Left renal pelvis (tissue), 4 donors: ENCODE measurements at regions not wholly inside any gene's neighbourhood (a gene's known extent, or its start where the extent isn't known, plus 50 kb on each side); places are given as distances from the start of the nearest gene placed in this dataset.
"Not testable (repeated sequence)": the region's sequence is repeated elsewhere in the genome, so short reads cannot be mapped to it uniquely, and the experiment has no call there.

Experiments used
- DNase-seq, 4 donors: peaks; one replicate each; pipeline ENCODE4 v3.0.0-alpha.2; 2013; ENCODE audit warnings: low read depth in 4 of 4, low spot score in 3 of 4

DNA sequence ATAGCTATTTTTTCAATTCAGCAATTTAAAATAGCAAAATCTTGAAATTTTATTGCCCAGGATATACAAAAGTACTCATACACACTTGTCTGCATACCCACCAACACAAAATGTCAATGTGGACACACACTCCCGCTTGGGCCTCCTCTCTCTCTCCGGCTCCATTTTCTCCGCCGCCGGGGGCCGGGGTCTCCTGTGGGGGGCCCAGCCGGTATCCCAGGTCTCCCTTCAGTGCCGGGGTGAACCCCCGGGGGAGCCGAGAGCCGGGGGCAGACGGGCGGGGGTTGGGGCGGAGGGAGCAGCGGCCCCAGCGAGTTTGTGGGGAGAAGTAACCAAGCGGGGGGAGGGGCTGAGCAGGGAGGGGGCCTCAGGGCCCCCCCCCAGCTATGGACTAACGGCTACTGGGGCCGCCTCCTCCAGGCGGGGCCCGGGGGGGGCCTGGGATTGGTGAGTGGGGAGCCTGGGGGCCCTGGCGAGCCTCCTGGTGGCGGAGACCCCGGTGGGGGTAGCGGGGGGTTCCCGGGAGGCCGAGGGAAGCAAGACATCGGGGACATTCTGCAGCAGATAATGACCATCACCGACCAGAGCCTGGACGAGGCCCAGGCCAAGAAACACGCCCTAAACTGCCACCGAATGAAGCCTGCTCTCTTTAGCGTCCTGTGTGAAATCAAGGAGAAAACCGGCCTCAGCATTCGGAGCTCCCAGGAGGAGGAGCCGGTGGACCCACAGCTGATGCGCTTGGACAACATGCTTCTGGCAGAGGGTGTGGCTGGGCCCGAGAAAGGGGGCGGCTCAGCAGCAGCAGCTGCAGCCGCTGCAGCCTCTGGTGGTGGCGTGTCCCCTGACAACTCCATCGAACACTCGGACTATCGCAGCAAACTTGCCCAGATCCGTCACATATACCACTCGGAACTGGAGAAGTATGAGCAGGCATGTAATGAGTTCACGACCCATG is 56.6 kb downstream of the CHST2 start:
- DNase-seq, result not testable (repeated sequence)

- not testable (repeated sequence) for DNase-seq
Observed at GRCh38 chr3:143177965-143178364, 58.4 kb downstream of the CHST2 start.

DNA sequence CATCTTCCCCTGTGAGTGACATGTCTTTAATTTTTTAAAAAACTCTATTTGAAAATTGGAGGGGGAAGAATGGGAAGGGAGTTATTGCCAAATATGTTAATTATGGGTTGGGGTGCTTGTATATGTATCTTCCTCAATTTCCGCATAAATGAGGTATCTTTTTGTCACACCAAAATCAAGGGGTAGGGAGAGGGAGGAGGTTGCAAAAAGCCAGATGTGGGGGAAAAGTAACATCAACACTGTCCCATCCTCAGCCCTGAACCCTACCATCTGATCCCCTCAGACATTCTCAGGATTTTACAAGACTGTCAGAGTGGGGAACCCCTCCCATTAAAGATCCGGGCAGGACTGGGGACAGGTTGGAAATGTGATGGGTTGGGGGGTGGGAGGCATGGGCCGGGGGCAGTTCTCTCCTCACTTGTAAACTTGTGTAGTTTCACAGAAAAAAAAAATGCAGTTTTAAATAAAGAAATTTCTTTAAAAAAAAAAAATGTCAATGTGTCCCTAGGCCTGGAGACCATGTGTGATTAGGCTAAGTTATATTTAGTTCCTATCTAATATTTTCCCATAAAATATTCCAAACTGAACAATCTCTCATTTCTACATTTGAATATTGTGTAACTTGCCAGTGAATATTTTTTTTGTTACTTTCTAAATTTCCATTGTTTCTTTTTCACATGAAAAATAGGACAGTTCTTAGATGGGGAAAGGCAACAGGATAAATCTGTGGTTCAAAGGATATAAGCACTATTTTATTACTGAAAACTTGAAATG is 59.4 kb downstream of the CHST2 start:
- not testable (repeated sequence) for DNase-seq

GRCh38 chr3:143179603-143180002 is 60.0 kb downstream of the CHST2 start:
- no peak for DNase-seq

GRCh38 chr3:143180860-143181259 is 61.3 kb downstream of the CHST2 start:
- not testable (repeated sequence) for DNase-seq

GRCh38 chr3:143181977-143182376 is 62.4 kb downstream of the CHST2 start:
- not testable (repeated sequence) for DNase-seq

DNA sequence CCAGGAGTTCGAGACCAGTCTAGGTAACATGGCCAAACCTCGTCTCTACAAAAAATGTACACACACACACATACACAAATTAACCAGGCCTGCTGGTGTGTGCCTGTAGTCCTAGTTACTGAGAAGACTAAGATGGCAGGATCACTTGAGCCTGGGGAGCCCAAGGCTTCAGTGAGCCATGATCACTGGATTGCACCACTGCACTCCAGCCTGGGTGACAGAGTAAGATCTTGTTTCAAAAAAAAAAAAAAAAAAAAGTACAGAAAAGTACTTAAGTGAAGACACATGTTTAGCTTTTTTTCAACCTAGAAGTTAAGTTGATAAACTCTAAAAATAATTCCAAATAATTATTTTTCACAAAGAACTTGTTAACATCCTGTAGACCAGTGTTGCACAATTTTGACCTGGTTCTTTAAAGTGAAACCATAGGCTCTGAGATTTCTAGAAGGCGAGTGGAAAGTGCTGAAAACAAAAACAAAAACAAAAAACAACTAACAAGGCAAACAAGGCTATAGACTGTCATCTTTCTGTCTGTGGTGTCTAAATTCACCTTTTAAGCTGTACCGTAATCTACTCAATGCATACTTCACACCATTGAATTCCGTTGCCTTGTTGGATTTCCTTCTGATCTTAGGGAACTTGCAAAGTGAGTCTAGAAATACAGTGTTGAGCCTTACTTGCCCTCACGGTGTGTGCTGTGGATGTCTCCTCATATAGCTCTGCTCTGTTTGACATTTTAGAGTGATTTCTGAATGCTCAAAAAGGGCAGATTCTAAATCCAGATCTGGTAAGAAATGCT is 63.5 kb downstream of the CHST2 start:
- DNase-seq, result no peak

DNA sequence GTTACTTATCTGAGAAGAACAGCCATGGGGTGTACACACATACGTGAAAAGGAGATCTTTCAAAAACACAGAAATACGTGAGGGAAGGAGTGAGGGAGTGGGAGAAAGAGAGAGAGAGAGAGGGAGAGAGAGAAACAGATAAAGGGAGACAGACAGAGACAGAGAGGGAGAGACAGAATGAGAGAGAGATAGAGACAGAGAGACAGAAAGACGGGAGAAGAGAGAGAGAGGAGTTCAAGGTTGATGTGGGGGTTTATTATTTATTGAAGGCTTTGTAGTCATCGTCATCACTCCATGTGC is 64.0 kb downstream of the CHST2 start:
- no peak for DNase-seq

DNA sequence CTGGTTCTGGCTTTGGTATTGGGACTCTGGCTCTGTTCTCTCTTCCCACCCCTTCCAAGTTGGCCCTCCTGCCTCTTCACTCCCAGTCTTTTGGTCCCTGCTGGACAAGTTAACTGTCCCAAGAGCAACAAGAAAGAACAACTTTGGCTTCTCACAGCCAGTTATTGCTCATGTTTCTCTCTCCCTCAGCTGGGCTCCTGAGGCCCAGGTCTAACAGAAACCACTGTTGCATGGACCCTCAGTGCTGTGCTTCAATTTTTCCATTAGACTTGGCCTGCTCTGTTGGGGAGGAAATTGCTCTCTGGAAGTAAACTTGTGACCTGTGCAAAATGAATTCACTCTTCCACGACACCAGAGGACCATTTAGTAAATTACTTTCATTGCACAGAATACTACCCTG is 64.5 kb downstream of the CHST2 start:
- no peak for DNase-seq

DNA sequence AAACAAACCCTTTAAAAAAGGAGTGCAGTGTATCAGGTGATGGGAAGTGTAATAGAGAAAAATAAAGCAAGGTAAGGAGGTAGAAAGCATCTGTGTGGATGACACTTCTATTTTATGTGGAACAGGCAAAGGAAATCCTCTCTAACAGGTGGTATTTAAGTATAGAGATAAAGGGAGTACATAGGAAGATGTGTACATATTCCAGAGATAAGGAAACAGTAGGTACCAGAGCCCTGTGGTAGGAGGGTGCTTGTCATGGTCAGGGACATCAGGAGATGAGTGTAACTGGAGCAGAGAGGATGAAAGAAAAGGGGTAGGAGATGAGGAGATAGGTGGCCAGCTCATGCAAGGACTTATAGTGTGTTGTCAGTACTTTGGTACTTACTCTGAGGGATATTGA is 65.8 kb downstream of the CHST2 start:
- no peak for DNase-seq

DNA sequence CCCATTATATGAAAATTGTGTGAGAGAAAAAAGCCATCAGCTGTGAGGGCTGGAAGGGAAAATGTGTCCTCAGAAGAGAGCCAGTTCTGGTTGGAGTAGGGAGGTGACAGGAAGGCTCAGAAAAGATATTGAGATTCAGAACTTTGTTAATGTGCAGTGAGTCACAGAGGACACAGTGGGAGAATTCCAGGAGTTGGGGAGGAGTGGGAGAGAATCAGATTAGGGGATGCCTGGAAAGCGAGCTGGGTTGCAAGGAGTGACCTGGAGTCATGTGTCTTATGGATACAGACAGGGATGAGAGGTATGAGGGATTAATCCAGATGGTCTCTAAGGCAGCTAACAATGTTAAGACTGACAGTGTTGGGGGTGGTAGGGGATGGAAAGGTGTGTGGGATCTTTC is 67.5 kb downstream of the CHST2 start:
- no peak for DNase-seq

DNA sequence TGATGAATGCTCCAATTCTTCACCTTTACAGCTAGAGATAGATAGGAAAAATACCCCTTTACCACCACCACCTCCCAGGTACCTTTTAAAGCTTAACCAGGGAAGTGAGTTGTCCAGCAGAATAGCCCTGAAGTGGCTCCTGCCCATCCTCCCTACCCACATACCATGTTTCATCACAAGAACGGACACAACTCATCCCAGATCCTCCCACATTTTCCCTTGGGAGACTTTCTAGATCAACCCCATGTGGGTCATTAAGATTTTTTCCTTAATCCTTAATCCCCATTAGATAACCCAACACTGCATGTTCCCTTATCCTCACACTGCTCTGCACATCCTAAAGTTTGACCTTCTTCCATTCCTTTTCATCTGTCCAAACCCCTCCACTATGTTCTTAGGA is 69.3 kb downstream of the CHST2 start:
- no peak for DNase-seq

DNA sequence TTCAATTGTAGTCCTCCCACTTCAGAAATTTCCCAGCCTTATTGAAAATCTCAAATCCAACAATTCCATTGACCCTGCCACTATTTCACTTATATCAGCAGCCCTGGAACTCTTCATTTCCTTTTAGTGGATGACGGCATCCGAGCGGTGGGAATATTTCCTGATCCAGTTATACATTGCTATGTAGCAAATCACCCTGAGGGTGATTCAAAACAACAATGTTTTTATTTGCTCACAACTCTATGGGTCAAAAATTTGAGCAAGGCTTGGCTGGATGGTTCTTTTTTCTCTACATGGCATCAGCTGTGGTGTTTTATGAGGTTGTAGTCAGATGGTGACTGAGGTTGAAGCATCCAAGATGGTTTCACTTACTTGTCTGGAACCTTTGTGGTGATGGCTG is 70.5 kb downstream of the CHST2 start:
- DNase-seq, result no peak

DNA sequence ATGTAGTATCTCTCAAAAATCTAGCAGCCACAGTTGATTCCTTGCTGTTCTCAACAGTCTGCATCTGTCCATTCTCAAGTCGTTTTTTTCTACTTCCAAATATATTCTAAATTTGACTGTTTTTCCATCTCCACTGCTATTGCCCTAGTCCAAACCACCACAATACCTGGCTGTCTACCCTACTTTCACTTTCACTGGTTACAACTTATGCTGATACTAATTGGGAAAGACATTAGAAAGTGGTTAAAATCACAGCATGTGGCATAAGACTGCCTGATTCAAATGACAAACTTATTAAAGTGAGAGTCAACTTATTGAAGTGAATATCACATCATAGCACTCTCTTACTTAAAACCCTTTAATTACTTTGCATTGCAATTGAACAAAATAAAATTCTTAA is 72.6 kb downstream of the CHST2 start:
- DNase-seq, result no peak

DNA sequence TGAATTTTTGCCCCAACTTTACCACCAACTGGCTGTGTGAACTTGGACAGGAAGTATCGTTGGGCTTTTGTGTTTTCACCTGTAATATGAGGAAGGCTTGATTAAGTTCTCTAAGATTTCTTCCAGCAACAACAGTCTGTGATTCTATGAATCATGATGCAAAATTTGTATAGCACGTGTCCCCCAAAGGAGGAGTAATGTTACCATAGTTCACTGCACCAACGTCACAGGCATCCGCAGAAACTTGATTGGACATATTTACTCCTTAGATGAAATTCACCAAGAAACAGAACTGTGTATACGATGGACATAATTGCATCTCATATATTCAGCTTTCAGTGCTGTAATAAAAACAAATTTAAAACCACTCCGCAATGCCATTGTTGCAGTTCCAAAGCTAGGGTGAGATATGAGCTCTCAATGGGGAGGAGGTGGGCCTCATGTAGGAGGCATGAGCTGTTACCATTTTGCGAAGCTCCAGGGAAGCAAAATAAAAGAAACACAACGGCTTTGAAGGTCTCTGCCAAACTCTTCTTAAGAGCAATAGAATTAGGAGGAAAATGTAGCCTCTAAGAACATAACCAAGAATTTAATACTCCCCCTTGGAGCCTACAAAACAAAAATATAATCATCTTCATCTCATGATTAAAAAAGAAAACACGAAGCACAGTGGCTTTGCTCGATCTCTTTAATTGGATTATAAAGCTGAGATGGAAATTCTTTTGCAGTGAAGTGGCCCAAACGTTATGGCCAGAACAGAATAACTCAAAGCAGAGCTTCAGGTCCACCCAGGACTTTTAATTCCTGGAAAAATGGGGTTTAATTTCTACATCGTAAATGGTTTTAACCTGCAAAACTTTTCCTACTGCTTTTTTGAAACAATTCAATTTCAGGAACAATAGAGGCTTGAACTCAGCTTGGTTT is 80.7 kb downstream of the CHST2 start:
- DNase-seq, result no peak

- no peak for DNase-seq
Observed at GRCh38 chr3:143201045-143201444, 81.5 kb downstream of the CHST2 start.

GRCh38 chr3:143201870-143202752 is 82.5 kb downstream of the CHST2 start:
- DNase-seq, result no peak

DNA sequence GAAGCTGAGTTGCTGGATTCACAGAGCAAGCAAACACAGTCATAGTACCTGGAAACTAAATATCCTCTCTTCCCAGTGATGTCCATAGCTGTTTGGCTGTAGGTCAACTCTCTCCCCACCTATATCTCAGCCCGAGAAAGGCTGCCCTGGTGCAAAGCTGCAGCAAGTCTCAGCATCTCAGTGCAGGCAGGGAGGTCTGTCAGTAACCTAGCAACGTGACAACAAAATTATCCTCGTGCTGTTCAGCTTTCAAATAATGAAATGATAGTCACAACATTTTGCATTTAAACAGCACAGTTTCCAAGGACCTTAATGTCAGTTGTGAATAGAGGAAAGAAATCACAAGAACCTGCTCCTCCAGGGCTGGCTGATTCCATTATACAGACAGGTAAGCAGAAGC is 83.6 kb downstream of the CHST2 start:
- DNase-seq, result no peak

DNA sequence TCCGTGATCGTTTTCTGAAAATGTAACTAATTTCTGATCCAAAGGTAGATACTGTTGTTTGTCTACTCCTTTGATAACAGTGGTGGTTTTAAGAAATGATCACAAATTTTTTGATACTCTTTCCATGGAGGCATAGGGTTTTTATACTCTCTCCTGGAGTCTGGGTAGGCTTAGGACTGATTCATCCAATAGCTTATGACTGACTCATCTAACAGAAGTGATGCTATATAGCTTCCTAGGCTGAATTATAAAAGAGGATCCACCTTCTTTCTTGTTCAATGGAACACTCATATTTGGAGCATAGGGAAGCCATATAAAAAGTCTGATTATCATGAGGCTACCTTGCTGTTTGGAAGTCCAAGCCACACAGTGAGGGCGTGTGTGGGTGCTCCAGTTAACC is 84.3 kb downstream of the CHST2 start:
- no peak for DNase-seq
